DND-41 (cell line): ENCODE measurements at regions not wholly inside any gene's neighbourhood (a gene's known extent, or its start where the extent isn't known, plus 50 kb on each side); places are given as distances from the start of the nearest gene placed in this dataset.

Source experiments
- ATAC-seq: fragments of 200-7000 bp; cut with Tn5 transposase; 3 replicates; pipeline ENCODE4 v1.9.1; 2021; ENCODE audit warnings: low read depth; ENCODE audit not compliant: insufficient read depth
- DNase-seq: peaks from one replicate; pipeline ENCODE4 v3.0.0-alpha.2; 2020
- H2AFZ ChIP-seq: 2 replicates; pipeline ENCODE4 v1.6.0; 2012; ENCODE audit warnings: low read depth, low read length
- H3K27ac ChIP-seq: 2 replicates; pipeline ENCODE4 v1.5.1; 2012; ENCODE audit warnings: low read length, inconsistent platforms
- H3K27me3 ChIP-seq: fragments of 200-600 bp; sonication (generic); 2 replicates; pipeline ENCODE4 v1.6.0; 2012; ENCODE audit warnings: low read length, mild to moderate bottlenecking, inconsistent platforms; ENCODE audit not compliant: insufficient read depth, poor library complexity
- H3K36me3 ChIP-seq: 2 replicates; pipeline ENCODE4 v1.5.1; 2012; ENCODE audit warnings: low read length, inconsistent platforms; ENCODE audit not compliant: insufficient read depth
- H3K4me1 ChIP-seq: 2 replicates; pipeline ENCODE4 v1.5.1; 2012; ENCODE audit warnings: mild to moderate bottlenecking, low read length; ENCODE audit not compliant: insufficient read depth
- H3K4me2 ChIP-seq: 2 replicates; pipeline ENCODE4 v1.6.0; 2012; ENCODE audit warnings: mild to moderate bottlenecking, moderate library complexity, low read length, inconsistent platforms; ENCODE audit not compliant: insufficient read depth
- H3K4me3 ChIP-seq, 2 experiments: fragments of 200-600 bp in 1 of 2; shearing (Covaris generic) in 1 of 2; 2 replicates each; pipeline ENCODE4 v1.5.1; 2012 to 2016; ENCODE audit warnings: inconsistent platforms in 2 of 2, low read length in 2 of 2, mild to moderate bottlenecking in 2 of 2, low read depth in 1 of 2, moderate library complexity in 1 of 2
- H3K79me2 ChIP-seq: 2 replicates; pipeline ENCODE4 v1.6.0; 2012; ENCODE audit warnings: low read length, inconsistent platforms; ENCODE audit not compliant: insufficient read depth
- H3K9ac ChIP-seq: 2 replicates; pipeline ENCODE4 v1.6.0; 2012; ENCODE audit warnings: low read depth, mild to moderate bottlenecking, inconsistent platforms, low read length, moderate library complexity
- H3K9me3 ChIP-seq: 2 replicates; pipeline ENCODE4 v1.5.1; 2012; ENCODE audit warnings: low read length, moderate library complexity, mild to moderate bottlenecking, inconsistent platforms; ENCODE audit not compliant: insufficient read depth, severe bottlenecking
- H4K20me1 ChIP-seq: 2 replicates; pipeline ENCODE4 v1.6.0; 2012; ENCODE audit warnings: low read length; ENCODE audit not compliant: insufficient read depth
- CTCF ChIP-seq: IDR thresholded peaks from 2 replicates; pipeline ENCODE4 v1.5.1; 2012; ENCODE audit warnings: borderline replicate concordance, low read length, moderate library complexity, mild to moderate bottlenecking; ENCODE audit not compliant: poor library complexity, severe bottlenecking; ENCODE audit errors: extremely low read depth
- EZH2 ChIP-seq: IDR thresholded peaks from 3 replicates; pipeline ENCODE4 v1.6.1; 2012; ENCODE audit warnings: borderline replicate concordance, low read depth, mild to moderate bottlenecking, moderate library complexity, low read length, inconsistent platforms; ENCODE audit not compliant: severe bottlenecking

- Histone ChIP-seq H2AFZ (no peak overlapping the region), H3K4me1 (no peaks in the 10 kb centered on the region)
- ATAC-seq, result no peak
Measured at GRCh38 chr12:78612190-78612589, 252.4 kb upstream of the SYT1 start.

GRCh38 chr12:78617683-78618082 is 246.9 kb upstream of the SYT1 start:
- H3K4me1 ChIP-seq, result no peaks in the 10 kb centered on the region
- DNase-seq (no peak), ATAC-seq (no peak)
- H3K79me2 ChIP-seq, result no peaks in the 10 kb centered on the region
- H3K27me3 ChIP-seq, result no peaks in the 10 kb centered on the region
- no peak for TF ChIP-seq CTCF
- no peak for TF ChIP-seq EZH2
- H3K27ac ChIP-seq, result no peak overlapping the region
- no peak overlapping the region for H3K4me2 ChIP-seq
- H3K4me3 ChIP-seq, result no peak overlapping the region
- H3K9ac ChIP-seq, result no peak overlapping the region
- no peaks in the 10 kb centered on the region for H4K20me1 ChIP-seq
- no peaks in the 10 kb centered on the region for H3K9me3 ChIP-seq
- H2AFZ ChIP-seq, result no peak overlapping the region
- H3K36me3 ChIP-seq, result no peaks in the 10 kb centered on the region

More at GRCh38 chr12:78612190-78612589, 252.4 kb upstream of the SYT1 start:
- H3K9ac ChIP-seq, result no peak overlapping the region
- no peaks in the 10 kb centered on the region for H4K20me1 ChIP-seq
- DNase-seq, result no peak
- no peaks in the 10 kb centered on the region for H3K9me3 ChIP-seq
- TF ChIP-seq EZH2 (no peak), CTCF (no peak)
- no peak overlapping the region for H3K27ac ChIP-seq
- H3K27me3 ChIP-seq, result no peaks in the 10 kb centered on the region
- H3K4me3 ChIP-seq, result no peak overlapping the region
- no peak overlapping the region for H3K4me2 ChIP-seq
- no peaks in the 10 kb centered on the region for H3K79me2 ChIP-seq
- H3K36me3 ChIP-seq, result no peaks in the 10 kb centered on the region

- Histone ChIP-seq H3K79me2 (no peaks in the 10 kb centered on the region), H3K27me3 (no peaks in the 10 kb centered on the region), H3K4me2 (no peak overlapping the region), H3K4me3 (no peak overlapping the region), H3K27ac (no peak overlapping the region), H4K20me1 (no peaks in the 10 kb centered on the region), H3K4me1 (no peaks in the 10 kb centered on the region), H2AFZ (no peak overlapping the region), H3K9ac (no peak overlapping the region), H3K36me3 (no peaks in the 10 kb centered on the region), H3K9me3 (no peaks in the 10 kb centered on the region)
- ATAC-seq (no peak), DNase-seq (no peak)
- no peak for TF ChIP-seq EZH2
Measured at GRCh38 chr12:78622529-78623195, 241.9 kb upstream of the SYT1 start.

- Histone ChIP-seq H3K27me3 (no peaks in the 10 kb centered on the region), H3K4me3 (no peak overlapping the region), H3K9me3 (no peaks in the 10 kb centered on the region), H3K4me2 (no peak overlapping the region), H3K9ac (no peak overlapping the region), H3K27ac (no peak overlapping the region), H2AFZ (no peak overlapping the region), H3K36me3 (no peaks in the 10 kb centered on the region), H4K20me1 (no peaks in the 10 kb centered on the region), H3K4me1 (no peaks in the 10 kb centered on the region), H3K79me2 (no peaks in the 10 kb centered on the region)
- TF ChIP-seq EZH2, result no peak
- TF ChIP-seq CTCF, result no peak
- ATAC-seq (no peak), DNase-seq (no peak)
Measured at GRCh38 chr12:78628491-78629100, 236.0 kb upstream of the SYT1 start.
